ENCODE measurements at regions not wholly inside any gene's neighbourhood (a gene's known extent, or its start where the extent isn't known, plus 50 kb on each side); places are given as distances from the start of the nearest gene placed in this dataset.

DNA sequence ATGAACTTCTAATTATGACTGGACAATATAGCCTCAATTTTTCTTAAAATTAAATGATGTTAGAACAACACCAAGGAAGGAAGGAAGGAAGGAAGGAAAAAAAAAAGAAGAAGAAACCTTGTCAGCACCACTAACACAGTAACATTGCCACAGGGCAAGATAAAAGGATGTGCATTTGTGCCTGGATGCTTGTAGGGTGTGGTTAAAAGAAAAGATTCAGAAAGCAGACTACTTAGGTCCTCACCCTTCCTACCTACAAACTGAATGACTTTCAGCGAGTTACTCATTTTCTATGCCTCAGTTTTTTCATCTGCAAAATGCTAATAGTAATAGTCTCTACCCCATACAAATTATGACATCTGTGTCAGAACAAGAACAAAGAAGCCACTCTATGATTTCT is 778.3 kb downstream of the MCTP2 start:
- TF ChIP-seq SIN3A (IDR thresholded peaks at IDR 0.05; ENCODE audit: borderline replicate concordance, insufficient read depth, low read length) (no peak), POLR2AphosphoS5 (IDR thresholded peaks at IDR 0.05; ENCODE audit: low read depth, low read length) (no peak)
- TF ChIP-seq, protein P1, sequence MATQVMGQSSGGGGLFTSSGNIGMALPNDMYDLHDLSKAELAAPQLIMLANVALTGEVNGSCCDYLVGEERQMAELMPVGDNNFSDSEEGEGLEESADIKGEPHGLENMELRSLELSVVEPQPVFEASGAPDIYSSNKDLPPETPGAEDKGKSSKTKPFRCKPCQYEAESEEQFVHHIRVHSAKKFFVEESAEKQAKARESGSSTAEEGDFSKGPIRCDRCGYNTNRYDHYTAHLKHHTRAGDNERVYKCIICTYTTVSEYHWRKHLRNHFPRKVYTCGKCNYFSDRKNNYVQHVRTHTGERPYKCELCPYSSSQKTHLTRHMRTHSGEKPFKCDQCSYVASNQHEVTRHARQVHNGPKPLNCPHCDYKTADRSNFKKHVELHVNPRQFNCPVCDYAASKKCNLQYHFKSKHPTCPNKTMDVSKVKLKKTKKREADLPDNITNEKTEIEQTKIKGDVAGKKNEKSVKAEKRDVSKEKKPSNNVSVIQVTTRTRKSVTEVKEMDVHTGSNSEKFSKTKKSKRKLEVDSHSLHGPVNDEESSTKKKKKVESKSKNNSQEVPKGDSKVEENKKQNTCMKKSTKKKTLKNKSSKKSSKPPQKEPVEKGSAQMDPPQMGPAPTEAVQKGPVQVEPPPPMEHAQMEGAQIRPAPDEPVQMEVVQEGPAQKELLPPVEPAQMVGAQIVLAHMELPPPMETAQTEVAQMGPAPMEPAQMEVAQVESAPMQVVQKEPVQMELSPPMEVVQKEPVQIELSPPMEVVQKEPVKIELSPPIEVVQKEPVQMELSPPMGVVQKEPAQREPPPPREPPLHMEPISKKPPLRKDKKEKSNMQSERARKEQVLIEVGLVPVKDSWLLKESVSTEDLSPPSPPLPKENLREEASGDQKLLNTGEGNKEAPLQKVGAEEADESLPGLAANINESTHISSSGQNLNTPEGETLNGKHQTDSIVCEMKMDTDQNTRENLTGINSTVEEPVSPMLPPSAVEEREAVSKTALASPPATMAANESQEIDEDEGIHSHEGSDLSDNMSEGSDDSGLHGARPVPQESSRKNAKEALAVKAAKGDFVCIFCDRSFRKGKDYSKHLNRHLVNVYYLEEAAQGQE (IDR thresholded peaks at IDR 0.05; ENCODE audit: insufficient read depth in 1 of 2, low read depth in 2 of 2, low read length in 2 of 2) = no peak

Data from PFSK-1 (cell line).